ENCODE measurements at regions not wholly inside any gene's neighbourhood (a gene's known extent, or its start where the extent isn't known, plus 50 kb on each side); places are given as distances from the start of the nearest gene placed in this dataset.

DNA sequence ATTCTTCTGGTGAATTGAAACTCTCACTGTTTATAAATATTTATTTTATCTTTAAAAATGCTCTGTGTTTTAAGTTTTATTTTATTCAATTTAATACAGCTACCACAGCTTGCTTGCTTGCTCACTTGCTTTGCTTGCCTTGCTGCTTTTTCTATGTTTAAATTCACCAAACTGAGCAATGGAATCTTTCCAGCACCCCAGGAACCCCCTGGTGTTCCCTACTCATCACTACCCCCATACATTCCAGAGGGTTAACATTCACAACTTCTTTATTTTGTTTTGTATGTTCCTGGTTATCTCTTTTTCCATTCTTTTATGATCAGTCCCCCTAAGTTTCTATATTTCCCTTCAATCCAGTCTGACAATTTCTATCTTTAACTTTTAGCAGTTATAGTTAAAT, 166.5 kb upstream of the COL1A2 start:
- no peak for DNase-seq (ENCODE audit: low read depth in 3 of 3, low spot score in 1 of 3)

DNA sequence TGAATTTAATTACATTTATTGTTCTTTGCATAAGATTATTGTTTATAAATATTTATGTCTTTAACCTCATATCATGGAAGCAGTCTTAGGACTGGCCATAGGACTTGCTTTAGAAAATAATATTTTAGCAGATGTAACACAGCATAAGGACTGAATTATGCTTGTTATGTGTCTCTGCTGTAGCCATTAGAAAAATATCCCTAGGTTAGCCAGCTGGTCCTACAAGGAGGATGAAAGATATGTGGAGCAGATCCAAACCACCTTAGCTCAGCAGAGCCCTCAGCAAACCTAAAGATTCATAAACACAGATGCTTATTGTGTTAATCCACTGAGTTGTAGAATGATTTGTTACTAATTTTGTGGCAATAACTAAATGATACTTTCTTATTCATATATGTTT, 166.0 kb upstream of the COL1A2 start:
- no peak for DNase-seq (ENCODE audit: low read depth in 3 of 3, low spot score in 1 of 3)

DNA sequence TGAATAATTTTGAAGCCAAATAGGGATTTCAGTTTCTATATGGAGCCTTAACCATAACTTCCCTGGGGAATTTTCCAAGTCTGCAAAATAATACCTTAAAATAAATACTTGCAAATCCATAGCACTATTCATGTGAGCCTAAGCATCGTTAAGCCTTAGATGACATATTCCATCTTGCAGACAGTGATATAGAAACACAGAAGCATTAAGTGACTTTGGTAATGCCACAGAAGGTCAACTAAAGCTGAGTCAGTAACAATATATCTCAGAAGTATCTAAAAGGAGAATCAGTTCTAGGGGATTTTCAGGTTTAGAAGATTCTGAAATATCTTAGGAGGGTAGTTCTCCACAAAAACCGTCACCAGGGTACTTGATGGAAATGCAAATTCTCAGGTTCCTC, 163.4 kb upstream of the COL1A2 start:
- no peak for DNase-seq (ENCODE audit: low read depth in 3 of 3, low spot score in 1 of 3)

DNA sequence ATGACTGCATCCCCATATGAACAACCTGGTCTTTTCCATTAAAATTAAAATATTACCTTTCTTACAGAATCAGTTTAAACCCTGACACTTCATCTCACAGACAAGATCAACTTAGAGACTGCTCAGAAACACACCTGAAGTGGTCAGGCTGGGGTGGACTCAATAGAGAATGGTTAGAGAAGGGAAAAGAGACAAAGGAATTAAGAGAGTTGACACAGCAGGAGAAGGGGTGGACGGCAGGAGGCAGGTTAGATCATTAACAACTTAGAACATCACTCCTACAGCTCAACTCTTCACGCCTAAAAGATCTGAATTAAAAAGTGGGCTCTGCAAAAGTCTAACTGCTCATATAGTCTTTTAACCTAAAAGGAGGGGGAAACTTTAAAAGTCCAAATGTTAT, 157.7 kb upstream of the COL1A2 start:
- DNase-seq (ENCODE audit: low read depth in 3 of 3, low spot score in 1 of 3): no peak

DNA sequence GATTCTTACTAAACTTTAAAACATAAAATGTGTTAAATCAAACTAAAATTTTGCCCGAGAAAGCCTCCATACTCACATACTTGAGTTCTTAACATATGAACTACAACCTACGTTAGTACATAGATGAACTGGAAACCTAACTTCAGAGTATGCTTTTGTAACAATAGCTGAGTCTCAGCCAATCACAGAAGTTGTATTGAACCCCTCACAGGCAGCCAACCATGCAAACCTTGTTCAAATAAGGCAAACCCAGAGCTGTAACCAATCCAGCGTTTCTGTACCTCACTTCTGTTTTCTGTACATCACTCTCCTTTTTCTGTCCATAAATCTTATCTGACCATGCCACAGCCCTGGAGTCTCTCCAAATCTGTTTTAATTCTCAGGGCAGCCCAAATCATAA, 157.3 kb upstream of the COL1A2 start:
- DNase-seq (ENCODE audit: low read depth in 3 of 3, low spot score in 1 of 3): no peak

DNA sequence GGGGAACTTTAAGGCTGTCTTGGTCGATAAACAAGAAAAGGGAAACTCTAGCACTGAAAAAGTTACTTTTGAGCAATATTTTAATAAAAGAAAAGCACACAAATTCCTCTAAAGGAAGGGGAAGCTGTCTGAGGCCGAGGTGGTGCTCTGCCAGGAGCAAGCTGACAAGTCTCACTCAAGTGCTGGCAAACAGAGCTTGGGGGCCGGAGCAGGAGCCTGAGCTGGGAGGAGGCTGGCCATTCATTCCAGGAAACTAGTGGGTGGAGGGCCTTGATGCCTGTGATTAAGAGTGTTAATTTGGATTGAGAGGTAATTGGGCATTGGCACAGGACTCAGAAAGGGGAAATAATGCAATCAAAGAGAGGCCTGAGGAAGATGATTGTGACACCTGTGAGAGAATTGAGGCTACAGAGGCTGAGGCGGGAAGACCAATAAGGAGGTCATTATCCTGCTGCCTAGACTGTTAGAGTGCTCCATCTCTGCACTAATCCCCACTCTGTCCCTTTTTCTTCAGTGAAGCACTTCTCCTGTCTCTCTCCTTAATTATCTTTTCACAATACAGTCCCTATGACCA, 154.9 kb upstream of the COL1A2 start:
- DNase-seq (ENCODE audit: low read depth in 3 of 3, low spot score in 1 of 3): no peak

DNA sequence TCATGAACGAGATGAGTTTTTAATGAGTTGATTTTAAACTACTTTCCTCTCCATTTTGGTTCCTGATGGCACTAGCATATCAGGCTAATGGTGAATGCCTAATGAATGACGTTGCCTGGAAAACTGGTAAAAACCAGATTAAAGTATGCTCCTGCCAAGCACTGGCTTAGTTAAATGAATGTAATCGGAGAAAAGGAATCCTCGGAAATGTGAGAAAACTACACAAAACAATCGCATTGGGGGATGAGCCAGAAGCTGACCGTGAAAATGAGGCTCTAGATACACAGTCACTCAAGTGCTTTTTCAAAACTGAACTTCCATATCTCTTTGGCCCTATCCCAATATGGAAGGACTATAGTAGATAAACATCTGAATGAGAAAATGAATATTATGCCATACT, 153.8 kb upstream of the COL1A2 start:
- DNase-seq (ENCODE audit: low read depth in 3 of 3, low spot score in 1 of 3): no peak

DNA sequence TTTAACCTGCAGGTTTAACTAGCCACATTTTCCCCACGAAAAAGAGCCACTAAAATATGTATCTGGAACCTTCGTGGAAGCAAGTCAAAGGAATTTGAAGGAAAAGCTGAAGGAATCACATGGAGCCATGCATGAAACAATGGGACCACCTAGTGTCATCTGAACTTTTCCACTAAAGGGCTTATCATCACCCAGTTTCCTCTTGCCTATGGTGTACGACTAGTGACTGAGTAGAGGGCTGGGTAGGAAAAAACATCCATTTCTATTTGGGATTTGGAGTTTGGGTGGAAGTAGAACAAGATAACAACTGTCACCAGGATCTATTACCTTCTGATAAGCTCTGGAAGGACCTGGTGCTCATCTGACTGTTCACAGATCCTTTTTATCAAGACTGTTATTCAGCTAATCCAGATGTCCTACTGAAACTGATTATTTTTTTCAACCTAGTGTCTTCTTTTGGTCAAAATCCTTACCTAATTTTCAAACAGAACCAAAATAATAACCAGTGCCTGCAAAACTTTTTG, 153.2 kb upstream of the COL1A2 start:
- DNase-seq (ENCODE audit: low read depth in 3 of 3, low spot score in 1 of 3): no peak

DNA sequence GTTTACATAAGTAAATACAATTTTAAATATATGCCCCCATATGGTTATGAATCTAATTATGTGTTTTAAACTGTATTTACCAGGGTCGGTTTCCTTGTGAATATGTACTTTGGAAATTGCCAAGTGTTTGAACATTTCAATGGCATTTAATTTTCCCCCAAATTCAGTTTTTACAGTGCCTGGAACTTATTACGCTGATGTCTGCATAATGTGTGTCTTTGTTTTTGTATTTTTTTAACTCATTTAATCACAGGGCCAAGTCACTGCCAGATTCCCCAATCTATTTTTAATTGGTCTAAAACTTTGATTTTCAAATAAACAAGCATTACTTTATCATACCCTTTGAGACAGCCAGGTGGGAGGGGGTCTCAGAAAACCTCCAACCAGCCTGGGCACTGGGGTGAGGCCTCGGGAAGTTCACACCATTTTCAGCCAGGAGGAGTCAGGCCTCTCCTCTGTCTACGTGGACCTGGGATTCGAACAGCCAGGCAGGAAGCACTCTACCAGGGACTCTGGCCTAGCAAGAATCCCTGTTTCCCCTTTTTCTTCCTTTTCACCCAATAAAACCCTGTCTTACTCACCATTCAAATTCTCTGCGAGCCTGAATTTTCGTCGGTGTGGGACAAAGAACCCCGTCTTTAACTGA, 151.5 kb upstream of the COL1A2 start:
- DNase-seq (ENCODE audit: low read depth in 3 of 3, low spot score in 1 of 3): no peak

DNA sequence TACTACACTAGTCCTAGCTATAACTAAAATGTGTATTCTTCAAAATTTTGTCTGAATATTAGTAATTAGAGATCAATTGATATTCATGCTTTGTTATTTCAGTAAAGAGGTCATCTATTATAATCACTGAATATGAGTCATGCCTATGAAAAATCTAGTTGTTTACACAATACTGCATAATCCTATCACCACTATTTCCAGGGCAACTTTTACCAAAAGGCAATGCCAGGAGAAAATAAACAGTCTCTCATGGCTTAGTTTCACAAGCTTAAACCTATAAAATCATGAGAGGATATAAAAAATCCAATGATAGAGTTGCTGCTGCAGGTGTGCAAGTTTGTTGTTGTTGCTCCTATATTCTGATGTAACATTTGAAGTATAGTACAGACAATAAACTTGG, 149.9 kb upstream of the COL1A2 start:
- DNase-seq (ENCODE audit: low read depth in 3 of 3, low spot score in 1 of 3): no peak

DNA sequence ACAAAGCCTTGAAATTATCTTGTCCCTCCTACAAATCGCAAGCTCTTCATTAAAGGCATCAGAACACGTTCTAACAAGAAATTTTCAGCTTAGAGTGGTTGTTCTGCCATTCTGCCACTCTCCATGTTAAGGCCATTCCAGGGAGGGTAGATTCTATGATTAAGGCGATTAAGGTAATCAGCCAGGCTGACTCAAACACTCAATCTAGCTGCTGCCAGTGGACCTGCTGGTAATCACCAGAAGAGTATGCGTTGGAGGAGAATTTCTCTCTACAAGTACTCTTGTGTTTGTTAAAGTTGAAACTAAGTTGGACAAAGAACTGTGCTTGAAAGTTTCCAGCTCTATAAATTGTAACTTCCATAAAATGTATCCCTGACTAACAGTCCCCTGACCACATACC, 149.2 kb upstream of the COL1A2 start:
- no peak for DNase-seq (ENCODE audit: low read depth in 3 of 3, low spot score in 1 of 3)

DNA sequence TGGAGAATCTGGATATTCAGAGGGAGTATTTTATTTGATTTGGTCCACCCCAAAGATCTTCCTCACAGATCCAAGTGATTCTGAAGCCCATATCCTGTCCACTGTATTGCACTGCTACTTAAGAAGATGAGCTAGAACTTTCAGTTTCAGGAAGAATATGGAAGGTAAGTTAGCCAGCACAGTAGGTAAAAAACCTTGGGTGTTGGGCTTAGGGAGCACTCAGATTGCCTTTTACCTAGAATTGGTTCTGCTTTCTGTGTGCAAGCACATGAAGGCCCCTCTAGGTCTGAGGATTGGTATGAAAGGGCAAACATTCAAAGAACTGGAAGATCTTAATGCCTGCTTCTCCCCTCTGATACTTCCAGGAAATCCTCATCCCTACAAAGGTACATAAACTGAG, 146.7 kb upstream of the COL1A2 start:
- DNase-seq (ENCODE audit: low read depth in 3 of 3, low spot score in 1 of 3): no peak

DNA sequence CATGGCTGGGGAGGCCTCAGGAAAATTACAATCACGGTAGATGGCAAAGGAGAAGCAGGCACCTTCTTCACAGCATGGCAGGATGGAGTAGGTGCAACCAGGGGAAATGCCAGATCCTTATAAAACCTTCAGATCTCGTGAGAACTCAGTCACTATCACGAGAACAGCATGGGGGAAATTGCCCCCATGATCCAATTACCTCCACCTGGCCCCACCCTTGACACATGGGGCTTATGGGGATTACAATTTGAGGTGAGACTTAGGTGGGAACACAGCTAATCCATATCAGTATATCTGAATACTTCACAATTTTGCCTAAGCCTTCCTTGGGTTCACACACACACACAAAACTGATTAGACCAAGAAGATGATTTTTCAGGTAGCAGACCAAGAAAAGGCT, 145.1 kb upstream of the COL1A2 start:
- DNase-seq (ENCODE audit: low read depth in 3 of 3, low spot score in 1 of 3): no peak

DNA sequence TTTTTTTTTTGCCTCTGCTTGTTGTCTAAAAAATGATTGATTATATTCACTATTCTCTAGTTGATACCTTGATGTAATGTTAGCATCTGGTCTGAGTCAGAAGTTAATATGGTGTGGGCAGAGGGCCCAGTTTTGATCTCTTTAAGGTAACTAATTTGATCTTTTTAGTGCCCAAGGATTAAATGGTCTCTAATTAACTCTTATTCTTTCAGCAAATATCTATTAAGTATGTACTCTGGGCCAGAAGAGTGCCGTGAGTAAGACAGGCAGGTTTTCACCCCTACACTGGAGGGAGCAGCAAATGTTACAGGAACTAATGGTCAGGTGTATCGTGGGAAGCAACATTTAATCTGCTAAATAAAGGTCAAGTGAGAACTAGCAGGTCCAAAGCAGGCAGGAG, 144.6 kb upstream of the COL1A2 start:
- DNase-seq (ENCODE audit: low read depth in 3 of 3, low spot score in 1 of 3): no peak

DNA sequence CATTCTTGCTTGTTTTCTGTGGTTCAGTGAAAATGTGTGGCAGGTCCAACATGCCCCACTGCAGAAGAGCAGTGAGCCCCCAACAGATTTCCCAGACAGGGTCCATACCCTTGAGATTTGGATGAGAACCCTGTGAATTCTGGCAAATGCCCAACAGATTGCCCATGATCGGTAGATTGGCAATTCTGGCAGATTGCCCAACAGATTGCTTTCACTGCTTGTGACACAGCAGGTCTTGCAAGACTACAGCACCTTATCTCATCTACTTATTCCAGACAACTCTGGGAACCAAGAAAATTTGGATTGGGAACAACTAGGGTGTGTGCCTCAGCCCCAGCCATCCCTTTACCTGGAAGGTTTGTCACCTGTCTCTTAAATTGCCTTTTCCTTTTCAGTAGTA, 143.7 kb upstream of the COL1A2 start:
- DNase-seq (ENCODE audit: low read depth in 3 of 3, low spot score in 1 of 3): no peak

DNA sequence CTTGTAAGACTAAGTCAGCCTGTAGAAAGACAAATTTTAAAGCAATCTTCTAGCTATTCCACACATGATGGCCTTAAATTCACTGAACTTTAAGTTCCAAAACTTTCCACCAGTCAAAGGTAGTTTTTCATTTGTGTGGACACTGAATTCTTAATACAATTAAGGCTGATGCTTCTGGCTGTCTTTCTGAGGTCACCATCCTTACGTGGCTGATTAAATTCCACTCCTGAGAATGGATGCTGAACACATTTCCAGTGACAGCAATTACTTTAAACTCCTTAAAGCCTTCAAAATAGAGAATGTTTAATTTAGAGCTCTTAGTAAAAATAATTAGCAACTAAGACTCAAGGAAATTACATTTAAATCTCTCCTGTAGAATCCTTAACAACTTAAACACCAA, 142.6 kb upstream of the COL1A2 start:
- no peak for DNase-seq (ENCODE audit: low read depth in 3 of 3, low spot score in 1 of 3)

DNA sequence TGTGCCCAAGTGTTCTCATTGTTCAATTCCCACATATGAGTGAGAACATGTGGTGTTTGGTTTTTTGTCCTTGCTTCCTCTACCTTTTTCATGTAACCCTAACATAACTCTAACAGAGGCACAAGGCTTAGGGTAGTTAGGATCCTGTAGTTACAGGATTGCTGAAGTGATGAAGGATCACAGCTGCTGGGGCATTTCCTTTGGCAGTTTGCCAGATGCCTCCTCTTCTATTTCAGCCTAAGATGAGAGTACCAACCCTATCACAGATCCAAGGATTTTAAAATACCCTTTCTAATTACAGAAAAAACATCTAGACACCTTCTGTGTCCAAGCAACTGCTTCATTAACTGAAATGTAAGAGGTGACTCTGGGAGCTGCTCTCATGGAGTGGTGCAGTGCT, 141.7 kb upstream of the COL1A2 start:
- no peak for DNase-seq (ENCODE audit: low read depth in 3 of 3, low spot score in 1 of 3)

DNA sequence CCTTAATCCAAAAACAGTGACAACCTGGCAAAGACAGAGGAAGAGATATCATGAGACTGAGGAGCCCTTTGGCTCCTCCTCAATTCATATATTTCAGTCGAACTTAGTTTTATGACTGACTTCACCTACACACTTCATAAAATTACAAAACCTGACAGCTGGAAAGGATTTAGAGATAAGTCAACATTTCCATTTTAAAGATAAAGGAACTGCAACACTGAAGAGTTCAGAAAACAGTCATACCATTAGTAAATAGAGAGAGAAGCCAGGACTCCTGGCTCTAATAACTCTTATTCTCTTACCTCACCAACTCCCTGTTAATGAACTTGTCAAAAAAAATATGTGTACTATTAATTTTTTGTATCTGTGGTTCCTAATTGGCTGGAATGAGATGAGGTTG, 141.0 kb upstream of the COL1A2 start:
- DNase-seq (ENCODE audit: low read depth in 3 of 3, low spot score in 1 of 3): no peak

DNA sequence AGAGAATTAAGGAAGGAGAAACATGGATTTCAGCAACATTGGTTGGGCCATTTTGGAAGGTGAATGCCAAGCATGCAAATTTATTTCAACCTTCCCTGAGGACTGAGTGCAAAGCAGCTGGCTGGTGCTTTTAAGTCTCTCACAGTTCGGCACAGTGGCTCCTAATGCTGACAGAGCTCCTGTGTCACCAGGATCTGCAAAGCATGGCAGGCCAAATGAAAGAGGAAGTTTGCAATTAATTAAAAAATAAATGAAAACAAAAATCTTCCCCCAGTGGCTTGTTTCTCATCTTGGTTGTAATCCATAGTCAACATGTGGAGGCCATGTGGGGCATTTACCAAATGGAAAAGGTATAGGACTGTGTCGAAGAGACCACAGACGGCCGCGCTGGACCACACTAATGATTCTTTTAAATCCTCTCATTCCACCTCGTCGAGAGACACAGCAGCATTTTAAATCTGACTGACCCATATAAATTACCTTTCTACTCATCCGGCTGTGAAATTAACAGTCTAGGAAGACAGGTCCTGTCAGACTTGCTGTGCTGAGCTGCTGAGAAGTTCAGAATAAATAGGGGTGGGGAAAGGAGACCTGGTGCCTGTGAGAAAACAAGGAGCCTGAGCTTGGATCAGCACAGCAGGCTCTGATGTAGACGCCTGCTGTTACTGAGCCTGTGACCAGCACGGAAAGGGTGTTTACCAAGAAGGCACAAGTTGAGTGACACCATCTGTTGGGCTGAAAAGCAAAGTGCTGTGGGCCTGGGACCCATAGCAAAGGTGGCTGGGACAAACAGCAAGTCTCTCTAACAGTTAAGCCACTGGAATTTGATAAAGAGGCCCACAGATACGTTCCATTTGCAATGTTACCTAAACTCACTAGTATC, 136.0 kb upstream of the COL1A2 start:
- no peak for DNase-seq (ENCODE audit: low read depth in 3 of 3, low spot score in 1 of 3)

DNA sequence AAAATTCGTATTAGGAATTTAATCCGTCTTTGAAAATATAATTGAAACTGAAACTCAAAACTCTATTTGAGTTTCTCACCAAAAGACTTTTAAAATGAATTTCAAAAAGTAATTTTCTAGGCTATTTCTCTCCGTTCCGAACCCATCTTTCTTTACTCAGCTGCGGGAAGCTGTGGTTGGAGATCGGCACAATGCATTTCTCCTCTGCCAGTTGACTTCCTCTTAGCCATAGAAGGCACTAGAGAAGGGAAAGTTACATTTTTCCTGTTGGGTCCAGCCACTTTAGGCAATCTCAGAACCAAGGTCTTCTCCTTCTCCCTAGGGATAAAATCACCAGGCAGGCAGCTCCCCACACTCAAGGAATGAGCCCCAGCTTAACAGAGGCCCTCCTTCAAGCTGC, 133.6 kb upstream of the COL1A2 start:
- DNase-seq (ENCODE audit: low read depth in 3 of 3, low spot score in 1 of 3): no peak

DNA sequence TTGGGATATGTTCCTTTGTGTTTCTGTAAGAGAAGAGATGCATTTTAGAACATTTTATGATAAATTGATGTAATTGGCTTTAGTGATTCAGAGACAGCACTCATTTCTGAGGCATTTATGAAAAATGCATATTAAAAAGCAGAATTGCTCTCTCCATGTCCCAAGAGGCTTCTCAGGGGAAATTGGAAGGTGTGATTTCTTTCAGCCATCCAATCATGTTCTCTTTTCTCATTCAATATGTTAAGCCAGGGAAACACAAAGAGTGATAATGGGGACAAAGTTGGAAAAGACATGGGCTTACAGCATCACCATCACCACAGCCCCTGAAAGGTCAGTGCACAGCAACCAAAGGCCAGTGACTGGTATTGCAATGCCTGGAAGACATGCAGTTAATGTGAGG, 129.9 kb upstream of the COL1A2 start:
- DNase-seq (ENCODE audit: low read depth in 3 of 3, low spot score in 1 of 3): no peak

DNA sequence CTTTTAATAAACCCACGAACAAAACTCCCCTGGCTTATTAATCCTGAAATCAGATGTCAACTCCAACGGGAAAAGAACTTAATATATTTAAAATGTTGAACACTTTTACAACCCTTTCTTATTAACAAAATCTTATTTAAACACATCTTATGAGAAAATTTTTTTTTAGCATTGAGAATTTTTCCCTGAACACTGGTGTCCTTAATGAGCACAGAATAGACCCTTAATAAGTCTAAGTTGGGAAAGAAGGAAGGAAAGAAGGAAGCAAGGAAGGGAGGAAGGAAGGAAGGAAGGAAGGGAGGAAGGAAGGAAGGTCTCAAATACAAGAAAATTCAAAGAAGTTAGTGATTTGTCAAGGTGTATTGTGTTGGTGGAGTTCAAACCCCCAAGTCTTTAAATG, 129.2 kb upstream of the COL1A2 start:
- no peak for DNase-seq (ENCODE audit: low read depth in 3 of 3, low spot score in 1 of 3)
